ENCODE measurements at regions not wholly inside any gene's neighbourhood (a gene's known extent, or its start where the extent isn't known, plus 50 kb on each side); places are given as distances from the start of the nearest gene placed in this dataset.

- H3K27ac ChIP-seq: no peak overlapping the region
- TF ChIP-seq CTCF (conservative IDR thresholded peaks at IDR 0.05): no peak
- no peak for TF ChIP-seq ZFX (IDR thresholded peaks at IDR 0.05)
These were observed 189.7 kb upstream of the ZFHX3 start for GRCh38 chr16:73237601-73238000.

GRCh38 chr16:73234496-73234895 is 186.6 kb upstream of the ZFHX3 start:
- TF ChIP-seq CTCF (conservative IDR thresholded peaks at IDR 0.05) (no peak), ZFX (IDR thresholded peaks at IDR 0.05) (no peak)
- no peak overlapping the region for H3K27ac ChIP-seq

- no peak overlapping the region for H3K27ac ChIP-seq
These were observed 186.0 kb upstream of the ZFHX3 start for GRCh38 chr16:73233846-73234424.

GRCh38 chr16:73233329-73233765 is 185.4 kb upstream of the ZFHX3 start:
- no peak for TF ChIP-seq CTCF (conservative IDR thresholded peaks at IDR 0.05)
- TF ChIP-seq ZFX (IDR thresholded peaks at IDR 0.05): no peak
- no peak overlapping the region for H3K27ac ChIP-seq

More at GRCh38 chr16:73233846-73234424, 186.0 kb upstream of the ZFHX3 start:
- TF ChIP-seq ZFX (IDR thresholded peaks at IDR 0.05) (no peak), CTCF (conservative IDR thresholded peaks at IDR 0.05) (no peak)

GRCh38 chr16:73232555-73233328 is 184.8 kb upstream of the ZFHX3 start:
- no peak overlapping the region for H3K27ac ChIP-seq
- TF ChIP-seq ZFX (IDR thresholded peaks at IDR 0.05): no peak
- no peak for TF ChIP-seq CTCF (conservative IDR thresholded peaks at IDR 0.05)

GRCh38 chr16:73231944-73232554 is 184.1 kb upstream of the ZFHX3 start:
- TF ChIP-seq CTCF (conservative IDR thresholded peaks at IDR 0.05): no peak
- no peak for TF ChIP-seq ZFX (IDR thresholded peaks at IDR 0.05)
- H3K27ac ChIP-seq: no peak overlapping the region

- no peak for TF ChIP-seq ZFX (IDR thresholded peaks at IDR 0.05)
- TF ChIP-seq CTCF (conservative IDR thresholded peaks at IDR 0.05): no peak
- H3K27ac ChIP-seq: no peak overlapping the region
These were observed 183.5 kb upstream of the ZFHX3 start for GRCh38 chr16:73231379-73231778.

All from C4-2B (cell line).